Endothelial cell of umbilical vein (primary cell): ENCODE measurements at regions not wholly inside any gene's neighbourhood (a gene's known extent, or its start where the extent isn't known, plus 50 kb on each side); places are given as distances from the start of the nearest gene placed in this dataset.

Source experiments
- BruUV-seq: library from RNA; stranded (reverse); fragments of 400-500 nt; replicated peaks from 2 replicates; lab custom pipeline; 2021; lab: Mats Ljungman, UMichigan
- CTCF ChIA-PET: fragments of 300-600, 350-600 bp; sonication (Branson Sonifier 250); formaldehyde crosslinking; loops from one replicate; lab custom pipeline; 2021; ENCODE audit warnings: antibody characterized with exemption, inconsistent platforms; lab: Charles Lee
- POLR2A ChIA-PET: fragments of 300-600, 350-600 bp; sonication (Branson Sonifier 250); formaldehyde crosslinking; loops from one replicate; lab custom pipeline; 2021; ENCODE audit warnings: antibody characterized with exemption, inconsistent platforms; lab: Charles Lee
- DNase-seq: peaks from one replicate; pipeline ENCODE4 v3.0.0-alpha.2; 2011; ENCODE audit warnings: low read depth, low spot score
- FAIRE-seq: peaks from 2 replicates; lab custom pipeline; 2011; peaks lifted over from hg19 to GRCh38; lab: Jason Lieb, UNC
- H2AFZ ChIP-seq: 2 replicates; pipeline ENCODE4 v1.6.0; 2012; ENCODE audit warnings: low read depth, low read length, control low read depth, inconsistent platforms
- H3K27ac ChIP-seq: 2 replicates; pipeline ENCODE4 v1.5.1; 2011; ENCODE audit warnings: low read depth, mild to moderate bottlenecking, control low read depth, low read length, moderate library complexity; ENCODE audit not compliant: insufficient read depth
- H3K27me3 ChIP-seq, 2 experiments: 2 replicates each; pipeline versions ENCODE4 v1.6.0 to v1.6.1; 2011; ENCODE audit warnings: low read length in 2 of 2, mixed read lengths in 1 of 2; ENCODE audit not compliant: control insufficient read depth in 2 of 2, insufficient read depth in 2 of 2
- H3K36me3 ChIP-seq, 2 experiments: 2 replicates in 1 of 2; 3 replicates in 1 of 2; pipeline ENCODE4 v1.5.1; 2011; ENCODE audit warnings: low read length in 2 of 2, mild to moderate bottlenecking in 1 of 2, moderate library complexity in 1 of 2; ENCODE audit not compliant: control insufficient read depth in 2 of 2, insufficient read depth in 2 of 2; ENCODE audit errors: extremely low read depth in 1 of 2
- H3K4me1 ChIP-seq: 3 replicates; pipeline ENCODE4 v1.5.1; 2011; ENCODE audit warnings: mild to moderate bottlenecking, low read length; ENCODE audit not compliant: control insufficient read depth, insufficient read depth; ENCODE audit errors: extremely low read depth
- H3K4me2 ChIP-seq: 2 replicates; pipeline ENCODE4 v1.6.1; 2011; ENCODE audit warnings: low read length, control low read depth, mixed read lengths; ENCODE audit not compliant: insufficient read depth
- H3K4me3 ChIP-seq, 3 experiments: fragments of 200-600 bp in 1 of 3; sonication (generic), shearing (Covaris generic) in 1 of 3; replicated peaks in 1 of 3; 2 replicates each; pipeline ENCODE4 v1.5.1; 2011 to 2016; ENCODE audit warnings: control low read depth in 3 of 3, low read length in 3 of 3, mild to moderate bottlenecking in 2 of 3, inconsistent platforms in 1 of 3, low read depth in 1 of 3, moderate library complexity in 1 of 3; ENCODE audit not compliant: insufficient read depth in 1 of 3
- H3K79me2 ChIP-seq: 2 replicates; pipeline ENCODE4 v1.6.0; 2012; ENCODE audit warnings: low read length, inconsistent platforms; ENCODE audit not compliant: control insufficient read depth, insufficient read depth
- H3K9ac ChIP-seq: replicated peaks from 2 replicates; pipeline ENCODE3; 2011; ENCODE audit warnings: low read length, control low read depth; ENCODE audit not compliant: insufficient read depth; ENCODE audit errors: extremely low read depth
- H3K9me1 ChIP-seq: replicated peaks from 3 replicates; pipeline ENCODE4 v1.6.0; 2011; ENCODE audit warnings: mild to moderate bottlenecking, low read length; ENCODE audit not compliant: control insufficient read depth, insufficient read depth; ENCODE audit errors: extremely low read depth
- H3K9me3 ChIP-seq: replicated peaks from 2 replicates; pipeline ENCODE4 v1.5.1; 2012; ENCODE audit warnings: low read length, inconsistent platforms; ENCODE audit not compliant: control insufficient read depth, insufficient read depth
- H4K20me1 ChIP-seq: replicated peaks from 2 replicates; pipeline ENCODE3; 2011; ENCODE audit warnings: mild to moderate bottlenecking, low read length; ENCODE audit not compliant: control insufficient read depth, insufficient read depth; ENCODE audit errors: extremely low read depth
- CTCF ChIP-seq, 2 donors: IDR thresholded peaks; 1 replicate in 1 of 2; 2 replicates in 1 of 2; pipeline ENCODE4 v1.5.1; 2011; ENCODE audit warnings: low read length in 2 of 2, mild to moderate bottlenecking in 2 of 2, moderate library complexity in 2 of 2, control low read depth in 1 of 2, inconsistent platforms in 1 of 2, low read depth in 1 of 2; ENCODE audit not compliant: insufficient read depth in 1 of 2; ENCODE audit errors: extremely low read depth in 1 of 2
- EZH2 ChIP-seq: IDR thresholded peaks from 2 replicates; pipeline ENCODE4 v1.6.1; 2012; ENCODE audit warnings: borderline replicate concordance, low read depth, mild to moderate bottlenecking, moderate library complexity, low read length, inconsistent platforms; ENCODE audit not compliant: severe bottlenecking
- FOS ChIP-seq: IDR thresholded peaks from 2 replicates; pipeline ENCODE4 v1.6.1; 2011; ENCODE audit warnings: mild to moderate bottlenecking, low read length, moderate library complexity, borderline replicate concordance; ENCODE audit not compliant: insufficient read depth
- GATA2 ChIP-seq: IDR thresholded peaks from 2 replicates; pipeline ENCODE4 v1.7.0; 2011; ENCODE audit warnings: low read depth, mild to moderate bottlenecking, moderate library complexity, mixed read lengths, low read length; ENCODE audit not compliant: insufficient read length, insufficient read depth
- JUN ChIP-seq: IDR thresholded peaks from 2 replicates; pipeline ENCODE4 v1.6.1; 2011; ENCODE audit warnings: borderline replicate concordance, low read depth; ENCODE audit not compliant: insufficient read length, insufficient read depth
- MAX ChIP-seq: IDR thresholded peaks from 2 replicates; pipeline ENCODE4 v1.6.1; 2011; ENCODE audit not compliant: insufficient read depth, insufficient read length
- MYC ChIP-seq: IDR thresholded peaks from one replicate; pipeline ENCODE4 v1.6.1; 2011; ENCODE audit warnings: mild to moderate bottlenecking, low read depth, low read length
- POLR2A ChIP-seq: IDR thresholded peaks from 2 replicates; pipeline ENCODE4 v1.6.1; 2012; ENCODE audit warnings: low read depth, mild to moderate bottlenecking, control low read depth, low read length
- POLR2AphosphoS5 ChIP-seq: IDR thresholded peaks from 2 replicates; pipeline ENCODE4 v1.6.1; 2012; ENCODE audit warnings: low read depth, mild to moderate bottlenecking, control low read depth, low read length, moderate library complexity; ENCODE audit not compliant: insufficient read depth
- dilution Hi-C: fragments of 300-500 bp; cut with MboI; formaldehyde crosslinking; loops from one replicate; pipeline ENCODE4 v1.15.0; 2019; ENCODE audit warnings: low sequenced_read_pairs; ENCODE audit not compliant: extremely low pct_ligation_motif_present
- intact Hi-C: fragments of 100-400 bp; cut with micrococcal nuclease; formaldehyde crosslinking; loops from one replicate; pipeline ENCODE4 v1.10.0; 2022

- Histone ChIP-seq H3K9me3 (no peaks in the 10 kb centered on the region), H3K9ac (no peak overlapping the region), H3K4me2 (no peak overlapping the region), H3K27ac (no peak overlapping the region), H3K36me3 (no peaks in the 10 kb centered on the region), H3K27me3 (no peaks in the 10 kb centered on the region), H2AFZ (peak overlapping the region; percentile 5), H3K4me3 (no peak overlapping the region), H3K4me1 (no peaks in the 10 kb centered on the region), H3K9me1 (no peaks in the 10 kb centered on the region), H3K79me2 (no peaks in the 10 kb centered on the region), H4K20me1 (no peaks in the 10 kb centered on the region)
- intact Hi-C loops (no loop called here), dilution Hi-C loops (no loop called here)
- no peak for DNase-seq
- BruUV-seq = no TSS peak
- no peak for TF ChIP-seq CTCF (IDR thresholded peaks at IDR 0.05; ENCODE audit: extremely low read depth in 1 of 2, insufficient read depth in 1 of 2, low read depth in 1 of 2, low read length in 2 of 2)
- TF ChIP-seq POLR2AphosphoS5 = no peak
- no peak for TF ChIP-seq EZH2
- no peak for TF ChIP-seq POLR2A
- no peak for TF ChIP-seq MAX
- no peak for TF ChIP-seq JUN
- no peak for TF ChIP-seq GATA2
- no peak for TF ChIP-seq MYC
- TF ChIP-seq FOS = no peak
- ChIA-PET POLR2A (no interaction called here), CTCF (interaction anchor here (0.7 to 1.1 kb wide), 2 partner anchors 9 to 1112 kb away, joined by 3 read pairs; no protein-coding TSS in a partner anchor)
- FAIRE-seq = peak; percentile 28
Observed at GRCh38 chr6:140480852-140481251, 1106.4 kb upstream of the CITED2 start.
